ENCODE measurements at regions not wholly inside any gene's neighbourhood (a gene's known extent, or its start where the extent isn't known, plus 50 kb on each side); places are given as distances from the start of the nearest gene placed in this dataset.

DNA sequence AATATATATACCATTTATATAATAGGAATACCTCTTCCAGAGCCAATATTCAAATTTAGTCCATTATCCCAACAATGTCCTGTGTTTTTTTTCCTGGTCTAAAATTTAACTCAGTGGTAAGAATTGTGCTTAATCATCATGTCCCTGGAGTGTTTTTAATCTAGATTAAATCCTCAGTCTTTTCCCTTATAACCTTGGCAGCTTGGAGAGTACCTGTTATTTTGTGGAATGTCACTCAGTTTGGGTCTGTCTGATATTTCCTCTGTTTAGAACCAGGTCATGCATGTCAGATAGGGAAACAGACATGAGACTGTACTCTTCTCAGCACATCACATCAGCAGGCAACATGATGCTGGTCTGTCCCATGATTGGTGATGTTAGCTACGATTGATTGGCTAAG, 96.6 kb downstream of the HPGD start:
- ATAC-seq (no peak), DNase-seq (ENCODE audit: low read depth, low spot score) (no peak)
- no peaks in the 10 kb centered on the region for H3K27me3 ChIP-seq (ENCODE audit: control insufficient read depth, insufficient read depth, low read length)
- intact Hi-C loops (cut with micrococcal nuclease; ENCODE audit: unreplicated experiment) (no loop called here), in situ Hi-C loops (cut with HindIII; ENCODE audit: low pct_unique_long_range_greater_than_20kb, low sequenced_read_pairs) (no loop called here)
- H3K4me3 ChIP-seq (ENCODE audit: low read depth in 2 of 2, low read length in 2 of 2), result no peak overlapping the region
- POLR2A ChIA-PET, result no interaction called here
- no peaks in the 10 kb centered on the region for H3K36me3 ChIP-seq (ENCODE audit: control insufficient read depth, insufficient read depth, low read length)
- no peak overlapping the region for H3K27ac ChIP-seq (ENCODE audit: low read length)
- H3K4me1 ChIP-seq (ENCODE audit: control insufficient read depth, insufficient read depth, low read length), result no peaks in the 10 kb centered on the region
- no TSS peak for BruUV-seq (replicated peaks)
- H3K9me3 ChIP-seq (ENCODE audit: control insufficient read depth, insufficient read depth, low read depth, low read length), result no peaks in the 10 kb centered on the region
- TF ChIP-seq, protein P1, sequence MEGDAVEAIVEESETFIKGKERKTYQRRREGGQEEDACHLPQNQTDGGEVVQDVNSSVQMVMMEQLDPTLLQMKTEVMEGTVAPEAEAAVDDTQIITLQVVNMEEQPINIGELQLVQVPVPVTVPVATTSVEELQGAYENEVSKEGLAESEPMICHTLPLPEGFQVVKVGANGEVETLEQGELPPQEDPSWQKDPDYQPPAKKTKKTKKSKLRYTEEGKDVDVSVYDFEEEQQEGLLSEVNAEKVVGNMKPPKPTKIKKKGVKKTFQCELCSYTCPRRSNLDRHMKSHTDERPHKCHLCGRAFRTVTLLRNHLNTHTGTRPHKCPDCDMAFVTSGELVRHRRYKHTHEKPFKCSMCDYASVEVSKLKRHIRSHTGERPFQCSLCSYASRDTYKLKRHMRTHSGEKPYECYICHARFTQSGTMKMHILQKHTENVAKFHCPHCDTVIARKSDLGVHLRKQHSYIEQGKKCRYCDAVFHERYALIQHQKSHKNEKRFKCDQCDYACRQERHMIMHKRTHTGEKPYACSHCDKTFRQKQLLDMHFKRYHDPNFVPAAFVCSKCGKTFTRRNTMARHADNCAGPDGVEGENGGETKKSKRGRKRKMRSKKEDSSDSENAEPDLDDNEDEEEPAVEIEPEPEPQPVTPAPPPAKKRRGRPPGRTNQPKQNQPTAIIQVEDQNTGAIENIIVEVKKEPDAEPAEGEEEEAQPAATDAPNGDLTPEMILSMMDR (IDR thresholded peaks at IDR 0.05), result no peak
- TF ChIP-seq SIN3A (IDR thresholded peaks at IDR 0.05; ENCODE audit: borderline replicate concordance, insufficient read depth, low read depth, low read length) (no peak), TCF7L2 (IDR thresholded peaks at IDR 0.05; ENCODE audit: low read depth, low read length) (no peak), POLR2AphosphoS5 (IDR thresholded peaks at IDR 0.05; ENCODE audit: low read depth, low read length) (no peak)
- TF ChIP-seq, protein P2, sequence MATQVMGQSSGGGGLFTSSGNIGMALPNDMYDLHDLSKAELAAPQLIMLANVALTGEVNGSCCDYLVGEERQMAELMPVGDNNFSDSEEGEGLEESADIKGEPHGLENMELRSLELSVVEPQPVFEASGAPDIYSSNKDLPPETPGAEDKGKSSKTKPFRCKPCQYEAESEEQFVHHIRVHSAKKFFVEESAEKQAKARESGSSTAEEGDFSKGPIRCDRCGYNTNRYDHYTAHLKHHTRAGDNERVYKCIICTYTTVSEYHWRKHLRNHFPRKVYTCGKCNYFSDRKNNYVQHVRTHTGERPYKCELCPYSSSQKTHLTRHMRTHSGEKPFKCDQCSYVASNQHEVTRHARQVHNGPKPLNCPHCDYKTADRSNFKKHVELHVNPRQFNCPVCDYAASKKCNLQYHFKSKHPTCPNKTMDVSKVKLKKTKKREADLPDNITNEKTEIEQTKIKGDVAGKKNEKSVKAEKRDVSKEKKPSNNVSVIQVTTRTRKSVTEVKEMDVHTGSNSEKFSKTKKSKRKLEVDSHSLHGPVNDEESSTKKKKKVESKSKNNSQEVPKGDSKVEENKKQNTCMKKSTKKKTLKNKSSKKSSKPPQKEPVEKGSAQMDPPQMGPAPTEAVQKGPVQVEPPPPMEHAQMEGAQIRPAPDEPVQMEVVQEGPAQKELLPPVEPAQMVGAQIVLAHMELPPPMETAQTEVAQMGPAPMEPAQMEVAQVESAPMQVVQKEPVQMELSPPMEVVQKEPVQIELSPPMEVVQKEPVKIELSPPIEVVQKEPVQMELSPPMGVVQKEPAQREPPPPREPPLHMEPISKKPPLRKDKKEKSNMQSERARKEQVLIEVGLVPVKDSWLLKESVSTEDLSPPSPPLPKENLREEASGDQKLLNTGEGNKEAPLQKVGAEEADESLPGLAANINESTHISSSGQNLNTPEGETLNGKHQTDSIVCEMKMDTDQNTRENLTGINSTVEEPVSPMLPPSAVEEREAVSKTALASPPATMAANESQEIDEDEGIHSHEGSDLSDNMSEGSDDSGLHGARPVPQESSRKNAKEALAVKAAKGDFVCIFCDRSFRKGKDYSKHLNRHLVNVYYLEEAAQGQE (IDR thresholded peaks at IDR 0.05; ENCODE audit: insufficient read depth in 1 of 2, low read depth in 2 of 2, low read length in 1 of 2), result no peak
- CTCF ChIA-PET, result no interaction called here

DNA sequence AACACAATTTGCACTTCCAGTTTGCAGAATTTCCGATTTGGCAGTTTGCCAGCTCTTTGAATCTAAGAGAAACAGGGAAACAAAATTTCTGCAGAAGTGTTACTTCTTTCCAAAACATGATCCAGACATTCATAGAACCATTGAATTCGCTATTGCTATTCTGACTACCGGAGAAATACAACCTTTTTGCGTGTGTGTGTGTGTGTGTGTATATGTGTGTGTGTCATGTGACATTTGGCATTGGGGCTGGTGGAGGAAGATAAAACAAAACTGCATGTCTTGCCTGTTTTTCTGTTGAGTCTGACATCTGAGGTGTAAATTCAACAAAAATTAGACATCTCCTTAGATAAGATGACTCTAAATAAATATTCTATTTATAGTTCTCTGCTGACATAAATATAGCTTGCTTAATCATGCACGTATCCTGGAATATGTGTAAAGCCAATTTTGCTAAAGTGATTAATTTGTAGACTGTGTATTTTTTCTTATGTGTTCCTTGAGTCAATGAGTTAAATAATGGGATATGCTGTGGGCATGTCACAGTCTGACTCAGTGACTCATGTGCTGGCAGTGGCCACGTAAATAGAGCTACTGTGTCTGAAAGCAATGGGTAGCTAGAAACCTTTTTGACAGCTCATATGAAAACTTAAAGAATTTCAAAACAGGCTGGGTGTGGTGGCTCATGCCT, 98.9 kb downstream of the HPGD start:
- no peak overlapping the region for H3K4me3 ChIP-seq (ENCODE audit: low read depth in 2 of 2, low read length in 2 of 2)
- CTCF ChIA-PET, result no interaction called here
- H3K4me1 ChIP-seq (ENCODE audit: control insufficient read depth, insufficient read depth, low read length), result no peaks in the 10 kb centered on the region
- no peaks in the 10 kb centered on the region for H3K27me3 ChIP-seq (ENCODE audit: control insufficient read depth, insufficient read depth, low read length)
- H3K36me3 ChIP-seq (ENCODE audit: control insufficient read depth, insufficient read depth, low read length), result no peaks in the 10 kb centered on the region
- TF ChIP-seq, protein P2 (IDR thresholded peaks at IDR 0.05; ENCODE audit: insufficient read depth in 1 of 2, low read depth in 2 of 2, low read length in 1 of 2), result no peak
- TF ChIP-seq TCF7L2 (IDR thresholded peaks at IDR 0.05; ENCODE audit: low read depth, low read length), result no peak
- no peak for TF ChIP-seq POLR2AphosphoS5 (IDR thresholded peaks at IDR 0.05; ENCODE audit: low read depth, low read length)
- TF ChIP-seq, protein P1 (IDR thresholded peaks at IDR 0.05), result no peak
- no peak for TF ChIP-seq SIN3A (IDR thresholded peaks at IDR 0.05; ENCODE audit: borderline replicate concordance, insufficient read depth, low read depth, low read length)
- intact Hi-C loops (cut with micrococcal nuclease; ENCODE audit: unreplicated experiment), result no loop called here
- POLR2A ChIA-PET, result no interaction called here
- no TSS peak for BruUV-seq (replicated peaks)
- in situ Hi-C loops (cut with HindIII; ENCODE audit: low pct_unique_long_range_greater_than_20kb, low sequenced_read_pairs), result no loop called here
- H3K9me3 ChIP-seq (ENCODE audit: control insufficient read depth, insufficient read depth, low read depth, low read length), result no peaks in the 10 kb centered on the region
- H3K27ac ChIP-seq (ENCODE audit: low read length), result no peak overlapping the region
- DNase-seq (ENCODE audit: low read depth, low spot score), result peak; percentile 51
- ATAC-seq, result no peak

Measured in Panc1 (cell line).